ENCODE measurements at regions not wholly inside any gene's neighbourhood (a gene's known extent, or its start where the extent isn't known, plus 50 kb on each side); places are given as distances from the start of the nearest gene placed in this dataset.
A peak's percentile ranks its signal among the peaks of the same experiment; 100 is the strongest.

DNA sequence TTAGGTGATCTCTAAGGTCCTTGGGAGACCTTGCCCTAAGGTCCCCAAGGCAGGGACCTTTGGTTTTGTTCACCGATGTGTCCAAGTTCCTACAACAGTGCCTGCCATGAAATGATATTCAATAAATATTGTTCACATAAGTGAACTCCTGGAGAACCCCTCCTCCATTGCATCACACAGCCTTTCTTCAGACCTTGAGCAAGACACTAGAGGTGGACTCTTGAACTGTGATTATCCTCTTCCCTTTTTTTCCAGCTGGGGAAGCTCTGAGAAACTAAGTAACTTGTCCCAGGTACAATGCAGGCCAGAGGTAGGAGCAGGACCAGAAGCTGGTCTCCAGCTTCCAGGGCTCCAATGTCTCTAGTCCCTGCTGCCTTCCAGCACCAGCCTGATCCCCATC lies 76.6 kb upstream of the LMO1 start:
- no peak for DNase-seq

DNA sequence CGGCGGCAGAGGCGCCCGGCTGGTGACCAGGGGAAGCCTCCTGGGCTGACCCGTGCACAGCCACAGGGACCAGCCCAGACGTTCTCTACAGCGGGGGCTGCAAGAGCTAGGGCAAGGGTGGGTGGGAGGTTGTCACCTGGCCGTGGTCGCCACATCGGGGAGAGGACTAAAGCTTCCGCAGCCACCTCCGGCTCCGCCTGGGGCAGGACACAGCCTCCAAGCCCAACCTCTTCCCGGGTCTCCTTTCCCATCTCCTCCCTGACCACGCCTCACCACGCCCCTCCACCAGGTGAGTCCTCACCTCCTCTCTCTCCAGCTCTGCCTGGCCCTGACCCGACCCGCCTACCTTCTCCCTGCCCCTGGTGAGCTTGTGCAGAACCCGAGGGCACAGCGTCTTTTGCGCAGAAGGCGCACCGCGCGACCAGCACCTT lies 75.9 kb upstream of the LMO1 start:
- no peak for DNase-seq

- DNase-seq = peak; percentile 20
Measured at GRCh38 chr11:8338138-8338537, 74.5 kb upstream of the LMO1 start.

DNA sequence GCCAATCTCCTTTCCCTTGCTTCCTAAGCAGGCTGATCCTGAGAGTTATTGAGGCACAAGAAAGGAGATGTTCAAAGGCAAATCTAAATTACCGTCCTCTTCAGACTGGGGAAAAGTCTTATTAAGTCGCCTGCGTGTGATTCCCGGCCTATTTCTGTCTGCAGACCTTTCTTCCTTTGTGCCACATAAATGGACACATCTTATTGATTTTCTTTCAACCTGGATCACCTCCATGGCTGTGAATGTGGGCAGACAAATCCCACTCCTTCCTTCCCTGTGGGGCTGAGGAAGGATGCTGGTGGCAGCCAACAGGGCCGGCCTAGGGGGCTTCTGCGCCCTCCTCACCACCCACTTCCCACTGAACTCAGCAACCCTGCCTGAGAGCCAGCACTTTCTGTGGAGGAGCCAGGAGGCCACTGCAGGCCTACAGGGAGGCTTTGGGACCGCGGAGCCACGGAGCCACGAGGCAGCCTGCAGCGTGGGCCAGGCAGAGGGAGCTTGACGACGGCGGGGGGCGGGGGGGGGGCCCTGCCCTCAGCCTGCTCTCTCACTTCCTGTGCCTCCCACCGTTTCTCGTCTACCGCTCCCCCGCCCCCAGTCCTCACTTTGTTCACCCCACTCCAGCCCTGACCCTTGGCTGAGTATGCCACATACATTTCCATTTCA lies 73.6 kb upstream of the LMO1 start:
- DNase-seq = no peak

DNA sequence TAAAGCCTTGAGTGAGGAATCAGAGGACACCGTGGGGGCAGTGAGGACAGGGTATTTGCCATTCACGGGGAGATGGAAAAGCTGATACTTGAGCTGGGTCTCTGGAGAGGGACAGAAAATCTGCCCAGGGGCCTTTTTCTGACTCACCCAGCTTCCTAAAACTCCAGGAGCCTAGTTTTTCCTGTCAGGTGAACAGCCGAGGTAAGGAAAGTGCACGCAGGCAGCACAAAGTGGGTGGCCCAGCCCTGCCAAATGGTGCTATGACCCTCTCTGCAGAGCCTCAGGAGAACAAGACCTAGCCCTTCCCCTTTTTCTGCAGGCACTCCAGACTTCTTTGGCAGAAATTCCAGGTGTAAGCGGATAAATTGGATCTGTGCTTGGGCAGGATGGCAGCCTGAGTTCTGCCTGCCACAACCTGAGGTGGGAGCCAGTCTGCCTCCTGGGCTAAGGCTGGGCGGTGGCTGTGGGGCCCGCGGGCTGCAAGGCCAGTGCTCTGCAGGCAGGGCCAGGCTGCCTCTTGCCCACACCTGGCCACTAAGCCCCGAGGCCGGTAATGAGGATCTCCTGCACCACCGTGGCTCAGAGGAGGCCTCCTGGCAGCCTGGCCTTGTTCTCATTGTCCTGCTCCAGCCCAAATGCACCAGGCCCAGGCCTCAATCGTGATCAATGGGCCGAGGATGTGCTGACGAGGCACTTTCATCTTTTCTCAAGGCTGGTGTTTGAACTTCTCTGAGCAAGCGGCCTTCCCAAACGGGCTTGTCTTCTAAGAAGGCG lies 72.9 kb upstream of the LMO1 start:
- DNase-seq = no peak

DNA sequence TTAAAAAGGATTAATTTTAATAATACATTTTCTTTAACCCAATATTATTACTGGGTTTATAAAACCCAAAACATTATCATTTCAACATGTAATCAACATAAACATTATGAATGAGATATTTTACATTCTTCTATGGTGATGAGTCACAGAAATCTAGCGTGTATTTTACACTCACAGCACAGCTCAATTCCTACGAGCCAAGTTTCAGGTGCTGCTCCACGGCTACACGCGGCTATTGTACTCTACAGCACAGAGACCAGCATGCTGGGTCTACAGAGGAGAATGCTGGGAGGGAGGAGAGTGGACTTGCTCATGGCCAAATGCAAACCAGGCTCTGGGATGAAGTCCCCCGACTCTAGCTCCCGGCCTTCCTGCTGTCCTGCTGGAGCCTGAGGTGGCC lies 72.0 kb upstream of the LMO1 start:
- DNase-seq = peak; percentile 24

- no peak for DNase-seq
Measured at GRCh38 chr11:8335186-8335585, 71.5 kb upstream of the LMO1 start.

DNA sequence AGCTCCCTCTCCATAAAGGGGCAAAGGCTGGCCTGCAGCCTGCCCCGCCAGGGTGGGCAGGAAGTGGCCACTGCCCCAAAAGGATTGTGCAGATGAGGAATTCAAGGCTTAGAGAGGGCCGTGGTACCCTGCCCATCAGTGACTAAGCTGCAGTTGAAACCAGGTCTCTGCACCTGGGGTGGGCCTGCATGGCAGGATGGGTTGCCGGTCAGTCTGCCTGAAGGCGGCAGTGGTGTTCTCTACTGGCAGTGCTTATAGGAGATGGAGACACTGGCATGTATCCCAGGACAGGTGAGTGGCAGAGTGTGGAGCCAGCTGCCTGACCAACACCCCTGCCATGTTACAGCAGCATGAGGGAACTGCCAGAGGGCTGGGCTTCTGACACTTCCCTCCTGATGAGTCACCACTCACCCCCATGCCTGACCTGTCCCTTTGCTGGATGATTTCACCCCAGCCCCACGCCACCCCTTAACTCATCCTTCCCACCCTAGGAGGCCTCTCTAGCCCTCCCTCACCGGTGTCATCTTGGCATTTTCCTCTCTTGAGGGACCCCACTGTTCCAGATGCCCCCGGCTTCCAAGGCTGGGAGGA lies 70.2 kb upstream of the LMO1 start:
- peak; percentile 23 for DNase-seq

GRCh38 chr11:8333376-8333775 lies 69.7 kb upstream of the LMO1 start:
- no peak for DNase-seq

DNA sequence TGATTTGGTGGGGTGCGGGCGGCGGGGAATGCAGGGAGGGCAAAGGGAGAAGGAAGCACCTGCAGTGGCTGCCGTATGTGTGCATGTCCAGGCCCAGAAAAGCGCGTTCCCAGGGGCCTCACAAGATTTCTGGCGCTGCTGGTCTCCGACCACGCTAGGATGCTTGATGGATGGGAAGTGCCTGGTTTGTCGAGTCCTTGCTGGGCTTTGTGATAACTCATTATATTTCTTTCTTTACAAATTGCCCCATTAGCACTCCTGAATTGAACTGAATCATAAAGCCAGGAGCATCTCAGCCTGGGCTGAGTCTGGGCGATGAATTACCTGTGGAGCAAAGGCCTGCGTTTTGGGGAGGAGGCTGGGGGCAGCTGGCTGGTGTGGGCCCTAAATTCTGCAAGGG lies 69.2 kb upstream of the LMO1 start:
- DNase-seq = no peak

DNA sequence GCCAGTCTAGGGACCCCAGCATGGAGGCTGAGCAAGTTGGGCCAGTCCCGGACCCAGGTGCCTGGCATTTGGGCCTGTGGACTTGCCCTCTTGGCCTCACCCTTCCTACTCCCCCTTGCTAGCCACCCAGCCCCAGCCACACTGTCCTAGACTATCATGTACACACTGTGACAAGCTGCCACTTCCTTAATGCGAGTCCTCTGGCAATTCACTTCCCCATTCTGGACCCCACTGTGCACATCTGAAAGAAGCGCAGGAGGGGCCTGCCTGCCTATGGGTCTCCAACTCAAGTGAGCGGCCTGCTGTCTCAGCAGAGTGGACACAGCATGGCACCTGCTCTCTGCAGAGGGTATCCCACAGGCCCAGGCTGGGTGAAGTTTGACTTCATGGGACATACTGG lies 68.5 kb upstream of the LMO1 start:
- DNase-seq = no peak

DNA sequence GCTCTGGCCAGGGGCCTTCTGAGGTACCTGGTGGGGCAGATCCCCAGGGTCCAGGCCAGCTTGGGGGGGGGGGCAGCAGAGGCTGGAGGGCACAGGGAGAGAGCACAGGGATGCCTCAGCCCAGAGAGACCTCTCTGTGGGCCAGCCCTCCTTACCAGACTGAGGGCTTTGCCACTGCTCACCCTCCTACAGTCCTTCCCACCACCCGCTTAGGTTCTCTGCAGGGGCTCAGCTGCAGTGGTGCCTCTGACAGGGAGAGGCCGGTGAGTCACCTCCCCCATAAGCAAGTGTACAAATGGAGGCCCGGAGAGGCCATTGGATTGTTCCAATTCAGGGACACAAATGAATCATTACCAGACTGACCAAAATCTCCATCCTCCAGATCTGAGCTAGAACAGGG lies 68.1 kb upstream of the LMO1 start:
- no peak for DNase-seq

DNA sequence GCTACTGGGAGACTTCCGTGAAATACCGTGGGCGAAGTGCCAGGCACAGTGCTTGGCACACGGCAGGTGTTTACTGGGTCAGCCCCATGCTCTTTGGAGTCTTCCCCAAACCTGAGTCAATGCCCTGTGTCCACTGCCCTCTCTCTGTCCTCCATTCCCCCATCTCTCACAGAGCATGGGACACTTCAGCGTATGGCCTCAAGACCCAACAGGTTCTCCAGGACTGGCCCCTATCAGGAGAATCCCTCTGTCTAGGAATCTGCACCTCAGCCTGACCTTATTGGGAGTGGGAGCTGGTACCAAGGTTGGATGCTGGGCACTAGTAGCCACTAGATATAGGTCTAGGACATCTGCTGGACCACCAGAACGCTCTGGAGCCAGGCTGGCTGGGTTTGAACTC lies 67.2 kb upstream of the LMO1 start:
- no peak for DNase-seq

DNA sequence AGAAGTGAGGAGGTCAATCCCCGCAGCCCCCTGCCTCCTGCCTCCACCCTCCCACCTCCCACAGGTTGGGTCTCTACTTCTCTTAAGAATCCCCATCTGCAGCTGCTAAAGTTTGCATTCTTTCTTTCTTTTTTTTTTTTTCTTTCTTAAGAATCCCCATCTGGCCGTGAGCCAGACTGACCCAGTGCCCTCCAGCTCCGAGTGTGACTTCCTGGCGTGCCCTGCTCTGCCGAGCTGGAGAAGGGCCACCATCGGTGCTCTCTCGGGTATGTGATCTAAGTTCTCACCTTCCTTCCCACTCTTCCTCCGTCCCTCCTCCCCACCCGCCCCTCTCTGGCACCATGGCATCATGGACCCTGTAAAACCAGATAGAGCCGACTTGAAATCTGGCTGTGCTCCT lies 66.7 kb upstream of the LMO1 start:
- no peak for DNase-seq

DNA sequence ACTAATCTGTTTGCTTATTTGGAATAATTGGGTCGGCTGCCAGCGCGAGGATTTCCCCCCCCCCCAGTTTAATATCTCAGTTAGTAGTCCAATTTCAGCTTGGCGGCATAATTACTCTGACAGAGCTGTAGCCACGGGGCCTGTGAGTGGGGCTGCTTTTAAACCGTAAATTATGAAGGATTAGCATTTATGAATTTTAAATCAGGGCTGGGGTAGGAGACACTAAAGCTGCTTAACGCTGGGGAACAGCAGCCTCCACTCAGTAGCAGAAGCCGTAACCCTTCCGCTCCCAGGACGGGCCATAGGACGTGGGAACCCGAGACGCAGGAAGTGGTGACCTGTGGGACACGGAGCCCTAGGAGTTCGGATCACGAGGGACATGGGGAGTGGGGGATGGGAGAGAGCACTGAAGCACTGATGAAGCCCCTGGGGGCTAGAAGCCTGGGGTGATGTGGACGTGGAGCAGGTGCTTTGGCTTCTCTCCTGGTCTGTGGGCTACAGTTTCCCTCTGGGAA lies 66.2 kb upstream of the LMO1 start:
- no peak for DNase-seq

- no peak for DNase-seq
Measured at GRCh38 chr11:8329336-8329735, 65.7 kb upstream of the LMO1 start.

DNA sequence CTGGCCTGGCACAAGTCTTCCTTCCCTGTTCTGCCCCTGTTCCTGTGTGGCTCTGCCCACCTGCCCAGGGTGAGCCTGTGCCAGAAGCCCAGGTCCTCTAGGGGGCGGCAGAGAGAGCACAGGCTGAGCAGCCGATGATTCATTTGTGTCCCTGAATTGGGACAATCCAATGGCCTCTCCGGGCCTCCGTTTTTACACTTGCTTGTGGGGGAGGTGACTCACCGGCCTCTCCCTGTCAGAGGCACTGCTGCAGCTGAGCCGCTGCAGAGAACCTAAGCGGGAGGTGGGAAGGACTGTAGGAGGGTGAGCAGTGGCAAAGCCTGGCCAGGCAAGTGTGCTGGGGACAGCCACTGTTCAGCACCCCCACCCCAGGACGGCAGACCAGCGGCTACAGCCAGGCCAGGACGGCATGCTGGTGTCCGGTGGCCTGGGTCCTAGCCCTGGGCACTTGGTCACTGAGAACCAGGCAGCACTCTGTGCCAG lies 65.2 kb upstream of the LMO1 start:
- peak; percentile 91 for DNase-seq

DNA sequence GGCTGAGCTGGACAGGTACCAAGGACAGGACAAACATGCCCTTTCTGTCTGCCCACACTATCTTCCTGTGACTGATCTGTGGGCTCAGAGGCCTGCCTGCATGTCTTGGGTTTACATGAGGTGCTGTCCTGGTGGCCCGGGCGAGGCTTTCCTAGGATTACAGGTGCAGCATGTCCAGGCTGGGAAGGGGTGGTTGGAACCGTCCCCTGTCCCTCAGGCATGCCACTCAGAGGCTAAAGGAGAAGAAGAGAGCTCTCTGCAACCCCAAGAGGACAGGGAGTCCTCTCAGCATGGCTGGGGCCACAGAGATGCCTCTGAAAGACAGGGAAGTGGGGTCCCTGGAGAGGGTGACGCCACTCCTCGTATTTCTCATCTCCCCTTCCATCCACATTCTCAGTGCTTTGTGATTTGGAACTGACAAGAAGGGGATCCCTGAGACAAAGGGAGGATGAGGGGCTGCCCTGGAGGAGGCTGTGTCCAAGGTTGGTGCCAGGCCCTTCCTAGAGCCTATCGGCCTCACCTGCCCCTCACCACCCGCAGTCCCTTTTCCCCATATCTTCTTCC lies 64.6 kb upstream of the LMO1 start:
- DNase-seq = no peak

GRCh38 chr11:8327761-8328192 lies 64.1 kb upstream of the LMO1 start:
- DNase-seq = no peak

GRCh38 chr11:8326337-8326736 lies 62.7 kb upstream of the LMO1 start:
- DNase-seq = no peak

- no peak for DNase-seq
Measured at GRCh38 chr11:8325591-8326304, 62.1 kb upstream of the LMO1 start.

DNA sequence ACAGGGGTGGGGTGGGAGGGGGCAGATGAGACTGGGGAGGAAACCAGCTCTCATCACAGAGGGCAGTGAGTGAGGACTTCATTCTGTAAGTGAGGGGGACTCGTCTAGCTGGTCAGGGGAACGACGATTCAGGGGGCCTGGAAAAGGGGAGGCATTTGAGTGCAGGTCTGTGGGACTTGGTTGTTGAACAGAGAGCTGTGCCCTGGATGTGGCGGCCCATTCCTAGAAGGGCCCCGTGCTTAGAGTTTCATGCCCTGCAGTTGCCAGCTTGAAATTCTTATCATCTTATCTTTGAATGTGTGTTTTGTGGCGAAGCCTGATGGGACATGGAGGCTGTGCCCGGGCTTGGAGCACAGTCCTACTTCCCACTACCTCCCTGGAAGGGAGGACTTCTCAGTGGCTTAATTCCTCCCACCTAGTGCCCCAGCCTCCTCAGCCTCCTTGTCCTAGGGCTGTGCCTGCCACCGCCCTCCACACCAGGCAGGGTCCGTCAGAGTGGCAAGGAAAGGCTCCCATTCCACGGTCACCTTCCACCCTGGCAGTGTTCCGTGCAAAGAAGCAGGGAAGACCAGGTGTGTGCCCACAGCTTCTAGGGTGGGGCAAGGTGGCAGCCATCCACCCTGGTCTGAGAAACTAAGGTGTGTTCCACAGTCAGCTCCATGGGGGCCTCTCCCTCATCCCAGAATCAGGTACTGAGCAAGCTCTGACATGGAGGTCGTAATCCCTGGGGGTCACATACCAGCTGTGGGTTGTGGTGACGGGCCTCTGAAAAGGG lies 59.7 kb upstream of the LMO1 start:
- DNase-seq = no peak
